ENCODE measurements at regions not wholly inside any gene's neighbourhood (a gene's known extent, or its start where the extent isn't known, plus 50 kb on each side); places are given as distances from the start of the nearest gene placed in this dataset.

- no peak for TF ChIP-seq CTCF (IDR thresholded peaks at IDR 0.05; ENCODE audit: low read depth, low read length)
- no peak overlapping the region for H3K4me3 ChIP-seq (ENCODE audit: low read depth, low read length)
Observed at GRCh38 chr17:13329421-13329820, 272.3 kb downstream of the HS3ST3A1 start.

- no peak for TF ChIP-seq CTCF (IDR thresholded peaks at IDR 0.05; ENCODE audit: low read depth, low read length)
- no peak overlapping the region for H3K4me3 ChIP-seq (ENCODE audit: low read depth, low read length)
Observed at GRCh38 chr17:13323990-13324389, 277.7 kb downstream of the HS3ST3A1 start.

GRCh38 chr17:13321951-13322701, 279.6 kb downstream of the HS3ST3A1 start:
- TF ChIP-seq CTCF (IDR thresholded peaks at IDR 0.05; ENCODE audit: low read depth, low read length): no peak
- no peak overlapping the region for H3K4me3 ChIP-seq (ENCODE audit: low read depth, low read length)

GRCh38 chr17:13320046-13320785, 281.5 kb downstream of the HS3ST3A1 start:
- no peak overlapping the region for H3K4me3 ChIP-seq (ENCODE audit: low read depth, low read length)
- no peak for TF ChIP-seq CTCF (IDR thresholded peaks at IDR 0.05; ENCODE audit: low read depth, low read length)

GRCh38 chr17:13316657-13317056, 285.1 kb downstream of the HS3ST3A1 start:
- no peak for TF ChIP-seq CTCF (IDR thresholded peaks at IDR 0.05; ENCODE audit: low read depth, low read length)
- no peak overlapping the region for H3K4me3 ChIP-seq (ENCODE audit: low read depth, low read length)

- TF ChIP-seq CTCF (IDR thresholded peaks at IDR 0.05; ENCODE audit: low read depth, low read length): no peak
- H3K4me3 ChIP-seq (ENCODE audit: low read depth, low read length): no peak overlapping the region
Observed at GRCh38 chr17:13311306-13311705, 290.4 kb downstream of the HS3ST3A1 start.

- TF ChIP-seq CTCF (IDR thresholded peaks at IDR 0.05; ENCODE audit: low read depth, low read length): no peak
- H3K4me3 ChIP-seq (ENCODE audit: low read depth, low read length): no peak overlapping the region
Observed at GRCh38 chr17:13310858-13311257, 290.9 kb downstream of the HS3ST3A1 start.

Measured in WI38 (cell line).